HEK293T (cell line): ENCODE measurements at regions not wholly inside any gene's neighbourhood (a gene's known extent, or its start where the extent isn't known, plus 50 kb on each side); places are given as distances from the start of the nearest gene placed in this dataset.

Experiments used
- ARNT ChIP-seq: fragments of 450-650 bp; IDR thresholded peaks from 2 replicates; pipeline ENCODE4 v1.6.1; 2017; ENCODE audit warnings: mild to moderate bottlenecking
- BHLHE40 ChIP-seq: fragments of 450-650 bp; IDR thresholded peaks from 2 replicates; pipeline ENCODE4 v1.6.1; 2016; ENCODE audit warnings: mild to moderate bottlenecking, moderate library complexity, borderline replicate concordance
- CTBP1 ChIP-seq: fragments of 450-650 bp; IDR thresholded peaks from 2 replicates; pipeline ENCODE4 v1.6.1; 2016; ENCODE audit warnings: borderline replicate concordance
- FOXK2 ChIP-seq: fragments of 450-650 bp; IDR thresholded peaks from 2 replicates; pipeline ENCODE4 v1.6.1; 2016; ENCODE audit warnings: mild to moderate bottlenecking
- L3MBTL2 ChIP-seq: fragments of 450-650 bp; conservative IDR thresholded peaks from 2 replicates; pipeline ENCODE4 v1.6.1; 2016; ENCODE audit warnings: mild to moderate bottlenecking
- SP1 ChIP-seq: fragments of 450-650 bp; IDR thresholded peaks from 2 replicates; pipeline ENCODE4 v1.6.1; 2017
- TARDBP ChIP-seq: fragments of 450-650 bp; IDR thresholded peaks from 2 replicates; pipeline ENCODE4 v1.6.1; 2016
- TF ChIP-seq, protein P1 (sequence below): fragments of 450-650 bp; IDR thresholded peaks from 2 replicates; pipeline ENCODE4 v1.6.1; 2016

DNA sequence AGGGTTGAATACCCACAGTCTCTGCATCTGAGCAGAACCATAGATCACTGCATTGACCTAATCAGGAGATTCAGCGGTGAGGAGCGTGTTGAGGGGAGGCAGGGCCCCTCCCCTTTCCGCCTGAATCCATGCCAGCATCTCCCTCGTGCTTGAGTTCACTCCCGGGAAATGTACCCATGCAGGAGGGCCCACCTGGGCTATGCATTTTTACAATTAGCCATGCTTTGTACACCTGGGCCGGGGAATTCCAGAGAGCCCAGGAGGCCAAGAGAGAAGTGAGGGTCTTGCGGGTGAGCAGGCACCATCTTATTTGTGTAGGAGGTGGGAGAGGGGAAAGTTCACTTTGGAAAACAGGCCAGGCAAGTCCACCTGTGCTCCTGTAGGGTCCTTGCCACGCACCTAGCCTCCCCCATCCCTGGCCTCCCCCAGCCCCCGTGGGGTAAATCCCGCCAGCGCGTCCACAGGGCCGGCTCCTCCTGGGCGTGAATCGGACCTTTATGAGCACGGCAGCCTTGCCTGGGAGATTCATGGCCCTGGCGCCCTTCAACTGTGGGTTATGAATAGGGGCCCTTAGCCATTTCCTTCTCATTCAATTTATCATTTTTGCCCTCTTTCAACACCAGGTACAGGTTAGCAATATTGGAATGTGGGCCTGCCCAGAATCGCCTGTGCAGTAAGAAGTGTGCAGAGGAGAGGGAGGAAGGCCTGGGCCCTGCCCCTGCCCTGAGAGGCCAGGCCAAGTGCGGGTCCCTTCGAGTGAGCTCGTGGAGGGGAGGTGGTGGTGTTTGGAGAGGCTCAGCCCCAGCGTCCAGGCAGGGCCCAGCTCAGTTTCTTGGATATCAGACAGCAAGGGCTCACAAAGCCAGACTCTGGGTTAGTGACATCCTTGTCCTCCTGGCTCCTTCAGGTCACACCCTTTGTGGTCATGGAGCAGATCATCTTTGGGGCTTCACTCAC, 84.4 kb upstream of the ACTRT2 start:
- TF ChIP-seq TARDBP, result no peak
- no peak for TF ChIP-seq FOXK2
- no peak for TF ChIP-seq BHLHE40
- TF ChIP-seq CTBP1, result no peak
- no peak for TF ChIP-seq SP1
- no peak for TF ChIP-seq ARNT
- TF ChIP-seq, protein P1, sequence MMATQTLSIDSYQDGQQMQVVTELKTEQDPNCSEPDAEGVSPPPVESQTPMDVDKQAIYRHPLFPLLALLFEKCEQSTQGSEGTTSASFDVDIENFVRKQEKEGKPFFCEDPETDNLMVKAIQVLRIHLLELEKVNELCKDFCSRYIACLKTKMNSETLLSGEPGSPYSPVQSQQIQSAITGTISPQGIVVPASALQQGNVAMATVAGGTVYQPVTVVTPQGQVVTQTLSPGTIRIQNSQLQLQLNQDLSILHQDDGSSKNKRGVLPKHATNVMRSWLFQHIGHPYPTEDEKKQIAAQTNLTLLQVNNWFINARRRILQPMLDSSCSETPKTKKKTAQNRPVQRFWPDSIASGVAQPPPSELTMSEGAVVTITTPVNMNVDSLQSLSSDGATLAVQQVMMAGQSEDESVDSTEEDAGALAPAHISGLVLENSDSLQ, result no peak
- no peak for TF ChIP-seq L3MBTL2
